PFSK-1 (cell line): ENCODE measurements at regions not wholly inside any gene's neighbourhood (a gene's known extent, or its start where the extent isn't known, plus 50 kb on each side); places are given as distances from the start of the nearest gene placed in this dataset.

Source experiments
- POLR2AphosphoS5 ChIP-seq: IDR thresholded peaks from 2 replicates; pipeline ENCODE4 v1.6.1; 2012; ENCODE audit warnings: low read depth, mild to moderate bottlenecking, control low read depth, low read length, moderate library complexity
- SIN3A ChIP-seq: IDR thresholded peaks from 2 replicates; pipeline ENCODE4 v1.6.1; 2012; ENCODE audit warnings: mild to moderate bottlenecking, low read length, moderate library complexity, borderline replicate concordance; ENCODE audit not compliant: insufficient read depth
- TAF1 ChIP-seq: IDR thresholded peaks from 2 replicates; pipeline ENCODE4 v1.6.1; 2012; ENCODE audit warnings: low read length, control low read depth, borderline replicate concordance; ENCODE audit not compliant: insufficient read depth
- TF ChIP-seq, protein P1 (sequence below), 2 experiments: IDR thresholded peaks; 2 replicates each; pipeline versions ENCODE4 v1.6.1 to v1.8.0; 2011 to 2012; ENCODE audit warnings: low read depth in 2 of 2, low read length in 2 of 2, control low read depth in 1 of 2, inconsistent platforms in 1 of 2, mild to moderate bottlenecking in 1 of 2, moderate library complexity in 1 of 2; ENCODE audit not compliant: insufficient read depth in 1 of 2

DNA sequence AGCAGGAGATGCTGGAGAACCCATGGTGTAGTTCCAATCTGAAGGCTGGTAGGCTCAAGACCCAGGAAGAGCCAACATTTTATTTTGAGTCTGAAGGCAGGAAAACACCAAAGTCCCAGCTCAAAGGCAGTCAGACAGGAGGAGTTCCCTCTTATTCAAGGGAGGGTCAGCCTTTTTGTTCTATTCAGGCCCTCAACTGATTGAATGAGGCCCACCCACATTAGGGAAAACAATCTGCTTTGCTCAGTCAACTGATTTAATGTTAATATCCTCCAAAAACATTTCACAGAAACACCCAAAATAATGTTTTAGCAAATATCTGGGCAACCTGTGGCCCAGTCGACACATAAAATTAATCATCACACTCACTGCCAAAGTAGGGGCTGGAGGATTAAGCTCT lies 130.8 kb downstream of the LMNTD1 start:
- TF ChIP-seq TAF1 (no peak), POLR2AphosphoS5 (no peak), SIN3A (no peak)
- TF ChIP-seq, protein P1, sequence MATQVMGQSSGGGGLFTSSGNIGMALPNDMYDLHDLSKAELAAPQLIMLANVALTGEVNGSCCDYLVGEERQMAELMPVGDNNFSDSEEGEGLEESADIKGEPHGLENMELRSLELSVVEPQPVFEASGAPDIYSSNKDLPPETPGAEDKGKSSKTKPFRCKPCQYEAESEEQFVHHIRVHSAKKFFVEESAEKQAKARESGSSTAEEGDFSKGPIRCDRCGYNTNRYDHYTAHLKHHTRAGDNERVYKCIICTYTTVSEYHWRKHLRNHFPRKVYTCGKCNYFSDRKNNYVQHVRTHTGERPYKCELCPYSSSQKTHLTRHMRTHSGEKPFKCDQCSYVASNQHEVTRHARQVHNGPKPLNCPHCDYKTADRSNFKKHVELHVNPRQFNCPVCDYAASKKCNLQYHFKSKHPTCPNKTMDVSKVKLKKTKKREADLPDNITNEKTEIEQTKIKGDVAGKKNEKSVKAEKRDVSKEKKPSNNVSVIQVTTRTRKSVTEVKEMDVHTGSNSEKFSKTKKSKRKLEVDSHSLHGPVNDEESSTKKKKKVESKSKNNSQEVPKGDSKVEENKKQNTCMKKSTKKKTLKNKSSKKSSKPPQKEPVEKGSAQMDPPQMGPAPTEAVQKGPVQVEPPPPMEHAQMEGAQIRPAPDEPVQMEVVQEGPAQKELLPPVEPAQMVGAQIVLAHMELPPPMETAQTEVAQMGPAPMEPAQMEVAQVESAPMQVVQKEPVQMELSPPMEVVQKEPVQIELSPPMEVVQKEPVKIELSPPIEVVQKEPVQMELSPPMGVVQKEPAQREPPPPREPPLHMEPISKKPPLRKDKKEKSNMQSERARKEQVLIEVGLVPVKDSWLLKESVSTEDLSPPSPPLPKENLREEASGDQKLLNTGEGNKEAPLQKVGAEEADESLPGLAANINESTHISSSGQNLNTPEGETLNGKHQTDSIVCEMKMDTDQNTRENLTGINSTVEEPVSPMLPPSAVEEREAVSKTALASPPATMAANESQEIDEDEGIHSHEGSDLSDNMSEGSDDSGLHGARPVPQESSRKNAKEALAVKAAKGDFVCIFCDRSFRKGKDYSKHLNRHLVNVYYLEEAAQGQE (IDR thresholded peaks at IDR 0.05; ENCODE audit: insufficient read depth in 1 of 2, low read depth in 2 of 2, low read length in 2 of 2): no peak
